ENCODE measurements at regions not wholly inside any gene's neighbourhood (a gene's known extent, or its start where the extent isn't known, plus 50 kb on each side); places are given as distances from the start of the nearest gene placed in this dataset.

DNA sequence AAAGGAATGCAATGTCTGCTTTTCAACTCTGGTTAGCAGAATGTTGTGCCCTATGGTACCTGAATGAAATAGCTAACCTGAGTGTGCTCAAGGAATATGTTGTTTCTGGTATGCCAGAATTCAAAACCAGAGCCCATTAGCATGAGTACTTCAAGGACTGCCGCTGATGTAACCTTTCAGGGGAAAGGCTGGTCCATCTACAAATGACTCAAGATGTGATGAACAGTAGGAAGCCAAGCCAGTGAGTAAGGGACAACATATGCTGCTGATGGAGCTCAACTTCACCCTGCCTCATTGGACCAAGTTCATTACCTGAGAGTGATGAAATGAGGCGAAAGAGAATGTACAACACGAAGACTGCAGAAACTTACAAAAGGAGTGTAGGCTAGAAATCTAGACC lies 95.7 kb upstream of the BMP2 start:
- no peaks in the 10 kb centered on the region for H3K79me2 ChIP-seq (ENCODE audit: control insufficient read depth, insufficient read depth, low read length)
- H3K27ac ChIP-seq (ENCODE audit: control insufficient read depth, insufficient read depth) = no peak overlapping the region
- BruUV-seq (replicated peaks) = no TSS peak
- in situ Hi-C loops (cut with MboI) (no loop called here), intact Hi-C loops (cut with micrococcal nuclease; ENCODE audit: unreplicated experiment) (no loop called here)
- POLR2A ChIA-PET = no interaction called here
- 0% methylated on average over 3 of the region's 3 CpGs for WGBS (ENCODE audit: insufficient coverage, insufficient replicate concordance, low lambda C conversion rate, missing lambda C conversion rate)
- no peak for DNase-seq (ENCODE audit: low read depth, low spot score)
- no peaks in the 10 kb centered on the region for H3K9me3 ChIP-seq (replicated peaks; ENCODE audit: control insufficient read depth, insufficient read depth, low read length)
- ATAC-seq = no peak
- H3K4me1 ChIP-seq (ENCODE audit: control insufficient read depth, insufficient read depth, low read length) = no peaks in the 10 kb centered on the region
- no peak overlapping the region for H3K4me3 ChIP-seq
- H2AFZ ChIP-seq (ENCODE audit: control insufficient read depth, low read depth, low read length) = no peak overlapping the region
- H3K27me3 ChIP-seq (replicated peaks in 1 of 2; ENCODE audit: control insufficient read depth in 2 of 2, insufficient read depth in 2 of 2, low read length in 1 of 2) = no peaks in the 10 kb centered on the region
- H3K9ac ChIP-seq (ENCODE audit: control insufficient read depth, insufficient read depth, low read length) = no peak overlapping the region
- CTCF ChIA-PET = interaction anchor here (0.9 to 1.9 kb wide), 5 partner anchors 8 to 35 kb away, joined by 3 to 5 read pairs (median 4); no protein-coding TSS in a partner anchor
- FAIRE-seq = no peak
- RAD21 ChIA-PET (ENCODE audit: unreplicated experiment) = no interaction called here
- no peak for TF ChIP-seq ZBED1 (IDR thresholded peaks at IDR 0.05; ENCODE audit: borderline replicate concordance)
- TF ChIP-seq, protein P1, sequence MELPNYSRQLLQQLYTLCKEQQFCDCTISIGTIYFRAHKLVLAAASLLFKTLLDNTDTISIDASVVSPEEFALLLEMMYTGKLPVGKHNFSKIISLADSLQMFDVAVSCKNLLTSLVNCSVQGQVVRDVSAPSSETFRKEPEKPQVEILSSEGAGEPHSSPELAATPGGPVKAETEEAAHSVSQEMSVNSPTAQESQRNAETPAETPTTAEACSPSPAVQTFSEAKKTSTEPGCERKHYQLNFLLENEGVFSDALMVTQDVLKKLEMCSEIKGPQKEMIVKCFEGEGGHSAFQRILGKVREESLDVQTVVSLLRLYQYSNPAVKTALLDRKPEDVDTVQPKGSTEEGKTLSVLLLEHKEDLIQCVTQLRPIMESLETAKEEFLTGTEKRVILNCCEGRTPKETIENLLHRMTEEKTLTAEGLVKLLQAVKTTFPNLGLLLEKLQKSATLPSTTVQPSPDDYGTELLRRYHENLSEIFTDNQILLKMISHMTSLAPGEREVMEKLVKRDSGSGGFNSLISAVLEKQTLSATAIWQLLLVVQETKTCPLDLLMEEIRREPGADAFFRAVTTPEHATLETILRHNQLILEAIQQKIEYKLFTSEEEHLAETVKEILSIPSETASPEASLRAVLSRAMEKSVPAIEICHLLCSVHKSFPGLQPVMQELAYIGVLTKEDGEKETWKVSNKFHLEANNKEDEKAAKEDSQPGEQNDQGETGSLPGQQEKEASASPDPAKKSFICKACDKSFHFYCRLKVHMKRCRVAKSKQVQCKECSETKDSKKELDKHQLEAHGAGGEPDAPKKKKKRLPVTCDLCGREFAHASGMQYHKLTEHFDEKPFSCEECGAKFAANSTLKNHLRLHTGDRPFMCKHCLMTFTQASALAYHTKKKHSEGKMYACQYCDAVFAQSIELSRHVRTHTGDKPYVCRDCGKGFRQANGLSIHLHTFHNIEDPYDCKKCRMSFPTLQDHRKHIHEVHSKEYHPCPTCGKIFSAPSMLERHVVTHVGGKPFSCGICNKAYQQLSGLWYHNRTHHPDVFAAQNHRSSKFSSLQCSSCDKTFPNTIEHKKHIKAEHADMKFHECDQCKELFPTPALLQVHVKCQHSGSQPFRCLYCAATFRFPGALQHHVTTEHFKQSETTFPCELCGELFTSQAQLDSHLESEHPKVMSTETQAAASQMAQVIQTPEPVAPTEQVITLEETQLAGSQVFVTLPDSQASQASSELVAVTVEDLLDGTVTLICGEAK (IDR thresholded peaks at IDR 0.05; ENCODE audit: borderline replicate concordance) = no peak
- TF ChIP-seq, protein P2, sequence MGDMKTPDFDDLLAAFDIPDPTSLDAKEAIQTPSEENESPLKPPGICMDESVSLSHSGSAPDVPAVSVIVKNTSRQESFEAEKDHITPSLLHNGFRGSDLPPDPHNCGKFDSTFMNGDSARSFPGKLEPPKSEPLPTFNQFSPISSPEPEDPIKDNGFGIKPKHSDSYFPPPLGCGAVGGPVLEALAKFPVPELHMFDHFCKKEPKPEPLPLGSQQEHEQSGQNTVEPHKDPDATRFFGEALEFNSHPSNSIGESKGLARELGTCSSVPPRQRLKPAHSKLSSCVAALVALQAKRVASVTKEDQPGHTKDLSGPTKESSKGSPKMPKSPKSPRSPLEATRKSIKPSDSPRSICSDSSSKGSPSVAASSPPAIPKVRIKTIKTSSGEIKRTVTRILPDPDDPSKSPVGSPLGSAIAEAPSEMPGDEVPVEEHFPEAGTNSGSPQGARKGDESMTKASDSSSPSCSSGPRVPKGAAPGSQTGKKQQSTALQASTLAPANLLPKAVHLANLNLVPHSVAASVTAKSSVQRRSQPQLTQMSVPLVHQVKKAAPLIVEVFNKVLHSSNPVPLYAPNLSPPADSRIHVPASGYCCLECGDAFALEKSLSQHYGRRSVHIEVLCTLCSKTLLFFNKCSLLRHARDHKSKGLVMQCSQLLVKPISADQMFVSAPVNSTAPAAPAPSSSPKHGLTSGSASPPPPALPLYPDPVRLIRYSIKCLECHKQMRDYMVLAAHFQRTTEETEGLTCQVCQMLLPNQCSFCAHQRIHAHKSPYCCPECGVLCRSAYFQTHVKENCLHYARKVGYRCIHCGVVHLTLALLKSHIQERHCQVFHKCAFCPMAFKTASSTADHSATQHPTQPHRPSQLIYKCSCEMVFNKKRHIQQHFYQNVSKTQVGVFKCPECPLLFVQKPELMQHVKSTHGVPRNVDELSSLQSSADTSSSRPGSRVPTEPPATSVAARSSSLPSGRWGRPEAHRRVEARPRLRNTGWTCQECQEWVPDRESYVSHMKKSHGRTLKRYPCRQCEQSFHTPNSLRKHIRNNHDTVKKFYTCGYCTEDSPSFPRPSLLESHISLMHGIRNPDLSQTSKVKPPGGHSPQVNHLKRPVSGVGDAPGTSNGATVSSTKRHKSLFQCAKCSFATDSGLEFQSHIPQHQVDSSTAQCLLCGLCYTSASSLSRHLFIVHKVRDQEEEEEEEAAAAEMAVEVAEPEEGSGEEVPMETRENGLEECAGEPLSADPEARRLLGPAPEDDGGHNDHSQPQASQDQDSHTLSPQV (IDR thresholded peaks at IDR 0.05) = no peak
- TF ChIP-seq, protein P3, sequence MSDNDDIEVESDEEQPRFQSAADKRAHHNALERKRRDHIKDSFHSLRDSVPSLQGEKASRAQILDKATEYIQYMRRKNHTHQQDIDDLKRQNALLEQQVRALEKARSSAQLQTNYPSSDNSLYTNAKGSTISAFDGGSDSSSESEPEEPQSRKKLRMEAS (IDR thresholded peaks at IDR 0.05; ENCODE audit: low read depth, low read length) = no peak
- no peak for TF ChIP-seq ZNF622 (IDR thresholded peaks at IDR 0.05)
- no peak for TF ChIP-seq ZSCAN29 (IDR thresholded peaks at IDR 0.05)
- TF ChIP-seq GABPA (IDR thresholded peaks at IDR 0.05; ENCODE audit: low read depth) = no peak
- no peak for TF ChIP-seq CBFB (IDR thresholded peaks at IDR 0.05; ENCODE audit: low read depth)
- TF ChIP-seq SUZ12 (IDR thresholded peaks at IDR 0.05; ENCODE audit: unreplicated experiment) = no peak
- no peak for TF ChIP-seq HDAC6 (IDR thresholded peaks at IDR 0.05; ENCODE audit: unreplicated experiment)
- no peak for TF ChIP-seq YY1 (IDR thresholded peaks at IDR 0.05; ENCODE audit: low read depth, low read length)
- TF ChIP-seq SREBF1 (IDR thresholded peaks at IDR 0.05; ENCODE audit: low read length) = no peak
- no peak for TF ChIP-seq ZNF384 (IDR thresholded peaks at IDR 0.05; ENCODE audit: borderline replicate concordance, low read depth, low read length)
- TF ChIP-seq NBN (IDR thresholded peaks at IDR 0.05) = no peak
- TF ChIP-seq RFX5 (IDR thresholded peaks at IDR 0.05; ENCODE audit: low read depth, low read length) = no peak
- no peaks in the 10 kb centered on the region for H3K36me3 ChIP-seq (ENCODE audit: control insufficient read depth in 2 of 2, insufficient read depth in 2 of 2, low read length in 1 of 2)
- no peak overlapping the region for H3K4me2 ChIP-seq (ENCODE audit: control insufficient read depth, insufficient read depth)
- SMC1A ChIA-PET (ENCODE audit: uncharacterized antibody, unreplicated experiment) = interaction anchor here (0.9 to 2.5 kb wide), 4 partner anchors 9 to 29 kb away, joined by 4 to 9 read pairs (median 4); no protein-coding TSS in a partner anchor
- no peaks in the 10 kb centered on the region for H4K20me1 ChIP-seq (ENCODE audit: control insufficient read depth, insufficient read depth)

Data from GM12878 (cell line).